ENCODE measurements at regions not wholly inside any gene's neighbourhood (a gene's known extent, or its start where the extent isn't known, plus 50 kb on each side); places are given as distances from the start of the nearest gene placed in this dataset.

DNA sequence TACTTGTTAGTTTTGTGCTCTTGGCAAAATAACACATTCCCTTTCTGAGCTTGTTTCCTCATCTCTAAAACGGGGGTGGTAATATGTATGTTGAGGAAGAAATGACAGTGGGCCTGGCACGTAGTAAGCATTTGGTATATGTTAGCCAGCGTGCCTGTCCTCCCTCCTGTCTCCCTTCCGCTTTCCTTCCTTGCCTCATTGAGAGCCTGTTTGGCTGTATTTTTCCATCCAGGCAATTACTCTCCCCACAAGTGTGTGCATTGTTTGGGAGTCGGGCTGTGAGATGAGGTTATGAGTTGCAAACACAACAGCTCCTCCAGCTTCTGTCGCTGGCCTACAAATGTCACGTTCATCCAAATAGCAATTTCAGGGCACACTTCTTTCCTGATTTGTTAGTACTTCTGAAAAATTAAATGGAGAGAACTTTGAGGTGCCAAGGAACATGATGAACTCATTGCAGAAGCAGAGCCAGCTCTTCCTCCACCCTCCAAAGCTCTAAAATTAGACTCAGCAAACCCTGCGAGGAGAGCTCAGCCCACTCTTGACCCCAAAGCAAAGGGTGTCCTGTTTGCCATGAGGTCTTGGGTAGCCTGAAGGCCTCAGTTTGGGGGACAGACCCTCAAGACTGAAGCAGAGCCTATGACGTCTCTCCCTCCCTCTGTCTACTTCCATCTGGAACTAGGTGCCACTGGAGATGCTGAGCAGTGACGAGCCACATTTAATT is 50.7 kb upstream of the TOX2 start:
- Histone ChIP-seq H3K27ac (ENCODE audit: low read length) (no peak overlapping the region; the same call in 1 of the 2 replicates), H3K4me1 (ENCODE audit: control insufficient read depth, insufficient read depth, low read length) (no peaks in the 10 kb centered on the region; the same call in 1 of the 2 replicates), H3K27me3 (ENCODE audit: control insufficient read depth, insufficient read depth, low read length) (no peaks in the 10 kb centered on the region), H3K4me3 (ENCODE audit: low read depth in 2 of 2, low read length in 2 of 2) (no peak overlapping the region), H3K36me3 (ENCODE audit: control insufficient read depth, insufficient read depth, low read length) (no peaks in the 10 kb centered on the region), H3K9me3 (ENCODE audit: control insufficient read depth, insufficient read depth, low read depth, low read length) (no peaks in the 10 kb centered on the region)
- POLR2A ChIA-PET = no interaction called here
- 0 out of 2 replicates have a peak, but pooled peaks have one; percentile 34 for ATAC-seq
- CTCF ChIA-PET = interaction anchor here (0.6 kb wide), 1 partner anchor 326 kb away, joined by 3 read pairs; no protein-coding TSS in a partner anchor
- no TSS peak for BruUV-seq (replicated peaks)
- in situ Hi-C loops (cut with HindIII; ENCODE audit: low pct_unique_long_range_greater_than_20kb, low sequenced_read_pairs) = no loop called here
- no peak for DNase-seq (ENCODE audit: low read depth, low spot score)
- intact Hi-C loops (cut with micrococcal nuclease; ENCODE audit: unreplicated experiment) = no loop called here
- TF ChIP-seq CTCF (IDR thresholded peaks at IDR 0.05) (no peak), TCF7L2 (IDR thresholded peaks at IDR 0.05; ENCODE audit: low read depth, low read length) (no peak), POLR2AphosphoS5 (IDR thresholded peaks at IDR 0.05; ENCODE audit: low read depth, low read length) (no peak), SIN3A (IDR thresholded peaks at IDR 0.05; ENCODE audit: borderline replicate concordance, insufficient read depth, low read depth, low read length) (no peak)
- TF ChIP-seq, protein P1, sequence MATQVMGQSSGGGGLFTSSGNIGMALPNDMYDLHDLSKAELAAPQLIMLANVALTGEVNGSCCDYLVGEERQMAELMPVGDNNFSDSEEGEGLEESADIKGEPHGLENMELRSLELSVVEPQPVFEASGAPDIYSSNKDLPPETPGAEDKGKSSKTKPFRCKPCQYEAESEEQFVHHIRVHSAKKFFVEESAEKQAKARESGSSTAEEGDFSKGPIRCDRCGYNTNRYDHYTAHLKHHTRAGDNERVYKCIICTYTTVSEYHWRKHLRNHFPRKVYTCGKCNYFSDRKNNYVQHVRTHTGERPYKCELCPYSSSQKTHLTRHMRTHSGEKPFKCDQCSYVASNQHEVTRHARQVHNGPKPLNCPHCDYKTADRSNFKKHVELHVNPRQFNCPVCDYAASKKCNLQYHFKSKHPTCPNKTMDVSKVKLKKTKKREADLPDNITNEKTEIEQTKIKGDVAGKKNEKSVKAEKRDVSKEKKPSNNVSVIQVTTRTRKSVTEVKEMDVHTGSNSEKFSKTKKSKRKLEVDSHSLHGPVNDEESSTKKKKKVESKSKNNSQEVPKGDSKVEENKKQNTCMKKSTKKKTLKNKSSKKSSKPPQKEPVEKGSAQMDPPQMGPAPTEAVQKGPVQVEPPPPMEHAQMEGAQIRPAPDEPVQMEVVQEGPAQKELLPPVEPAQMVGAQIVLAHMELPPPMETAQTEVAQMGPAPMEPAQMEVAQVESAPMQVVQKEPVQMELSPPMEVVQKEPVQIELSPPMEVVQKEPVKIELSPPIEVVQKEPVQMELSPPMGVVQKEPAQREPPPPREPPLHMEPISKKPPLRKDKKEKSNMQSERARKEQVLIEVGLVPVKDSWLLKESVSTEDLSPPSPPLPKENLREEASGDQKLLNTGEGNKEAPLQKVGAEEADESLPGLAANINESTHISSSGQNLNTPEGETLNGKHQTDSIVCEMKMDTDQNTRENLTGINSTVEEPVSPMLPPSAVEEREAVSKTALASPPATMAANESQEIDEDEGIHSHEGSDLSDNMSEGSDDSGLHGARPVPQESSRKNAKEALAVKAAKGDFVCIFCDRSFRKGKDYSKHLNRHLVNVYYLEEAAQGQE (IDR thresholded peaks at IDR 0.05; ENCODE audit: insufficient read depth in 1 of 2, low read depth in 2 of 2, low read length in 1 of 2) = no peak

DNA sequence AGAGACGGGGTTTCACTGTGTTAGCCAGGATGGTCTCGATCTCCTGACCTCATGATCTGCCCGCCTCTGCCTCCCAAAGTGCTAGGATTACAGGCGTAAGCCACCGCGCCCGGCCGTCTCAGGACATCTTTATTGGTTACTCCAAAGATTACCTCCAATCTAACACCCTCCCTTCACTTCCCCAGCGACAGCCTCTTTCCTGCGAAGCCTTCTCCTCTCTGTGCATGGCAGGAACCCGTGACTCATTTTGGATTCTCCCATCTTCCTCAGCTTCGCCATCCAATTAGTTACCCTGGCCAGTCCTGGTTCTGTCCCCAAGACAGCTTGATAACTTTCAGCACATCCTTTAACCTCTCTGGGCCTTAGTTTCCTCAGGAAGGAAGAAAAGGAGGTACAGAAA is 51.3 kb upstream of the TOX2 start:
- Histone ChIP-seq H3K27ac (ENCODE audit: low read length) (no peak overlapping the region; the same call in 1 of the 2 replicates), H3K4me3 (ENCODE audit: low read depth in 2 of 2, low read length in 2 of 2) (no peak overlapping the region), H3K36me3 (ENCODE audit: control insufficient read depth, insufficient read depth, low read length) (no peaks in the 10 kb centered on the region), H3K4me1 (ENCODE audit: control insufficient read depth, insufficient read depth, low read length) (no peaks in the 10 kb centered on the region; the same call in 1 of the 2 replicates), H3K27me3 (ENCODE audit: control insufficient read depth, insufficient read depth, low read length) (no peaks in the 10 kb centered on the region), H3K9me3 (ENCODE audit: control insufficient read depth, insufficient read depth, low read depth, low read length) (no peaks in the 10 kb centered on the region)
- TF ChIP-seq POLR2AphosphoS5 (IDR thresholded peaks at IDR 0.05; ENCODE audit: low read depth, low read length) (no peak), TCF7L2 (IDR thresholded peaks at IDR 0.05; ENCODE audit: low read depth, low read length) (no peak), CTCF (IDR thresholded peaks at IDR 0.05) (no peak), SIN3A (IDR thresholded peaks at IDR 0.05; ENCODE audit: borderline replicate concordance, insufficient read depth, low read depth, low read length) (no peak)
- TF ChIP-seq, protein P1 (IDR thresholded peaks at IDR 0.05; ENCODE audit: insufficient read depth in 1 of 2, low read depth in 2 of 2, low read length in 1 of 2) = no peak
- no TSS peak for BruUV-seq (replicated peaks)
- ChIA-PET POLR2A (no interaction called here), CTCF (interaction anchor here (0.6 kb wide), 1 partner anchor 327 kb away, joined by 3 read pairs; no protein-coding TSS in a partner anchor)
- intact Hi-C loops (cut with micrococcal nuclease; ENCODE audit: unreplicated experiment) = no loop called here
- in situ Hi-C loops (cut with HindIII; ENCODE audit: low pct_unique_long_range_greater_than_20kb, low sequenced_read_pairs) = no loop called here
- no peak for DNase-seq (ENCODE audit: low read depth, low spot score)
- no peak for ATAC-seq

Data from Panc1 (cell line).